Activated T-cell treated with anti-CD3 and anti-CD28 coated beads, Interleukin-2, amount 50 U/mL, for 48 hours (primary cell): ENCODE measurements at regions not wholly inside any gene's neighbourhood (a gene's known extent, or its start where the extent isn't known, plus 50 kb on each side); places are given as distances from the start of the nearest gene placed in this dataset.
"Not testable (repeated sequence)": the region's sequence is repeated elsewhere in the genome, so short reads cannot be mapped to it uniquely, and the experiment has no call there.

Source experiments
- DNase-seq, 2 experiments: peaks; one replicate each; pipeline ENCODE4 v3.0.0-alpha.2; 2020

- DNase-seq, result no peak
These were observed 257.5 kb downstream of the HAPSTR1 start for GRCh38 chr16:9348912-9349311.

DNA sequence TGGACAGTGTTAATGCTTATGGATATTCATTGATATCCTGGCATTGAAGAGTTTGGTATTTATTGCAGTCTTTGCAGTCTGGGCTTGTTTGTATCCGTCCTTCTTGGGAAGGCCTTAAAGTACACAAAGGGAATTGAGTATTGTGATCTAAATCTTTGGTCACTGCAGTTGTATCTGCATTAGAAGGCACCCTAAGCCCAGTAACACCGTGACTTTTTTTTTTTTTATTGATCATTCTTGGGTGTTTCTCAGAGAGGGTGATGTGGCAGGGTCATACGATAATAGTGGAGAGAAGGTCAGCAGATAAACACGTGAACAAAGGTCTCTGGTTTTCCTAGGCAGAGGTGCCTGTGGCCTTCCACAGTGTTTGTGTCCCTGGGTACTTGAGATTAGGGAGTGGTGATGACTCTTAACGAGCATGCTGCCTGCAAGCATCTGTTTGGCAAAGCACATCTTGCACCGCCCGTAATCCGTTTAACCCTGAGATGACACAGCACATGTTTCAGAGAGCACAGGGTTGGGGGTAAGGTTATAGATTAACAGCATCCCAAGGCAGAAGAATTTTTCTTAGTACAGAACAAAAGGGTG lies 258.0 kb downstream of the HAPSTR1 start:
- DNase-seq, result not testable (repeated sequence)

DNA sequence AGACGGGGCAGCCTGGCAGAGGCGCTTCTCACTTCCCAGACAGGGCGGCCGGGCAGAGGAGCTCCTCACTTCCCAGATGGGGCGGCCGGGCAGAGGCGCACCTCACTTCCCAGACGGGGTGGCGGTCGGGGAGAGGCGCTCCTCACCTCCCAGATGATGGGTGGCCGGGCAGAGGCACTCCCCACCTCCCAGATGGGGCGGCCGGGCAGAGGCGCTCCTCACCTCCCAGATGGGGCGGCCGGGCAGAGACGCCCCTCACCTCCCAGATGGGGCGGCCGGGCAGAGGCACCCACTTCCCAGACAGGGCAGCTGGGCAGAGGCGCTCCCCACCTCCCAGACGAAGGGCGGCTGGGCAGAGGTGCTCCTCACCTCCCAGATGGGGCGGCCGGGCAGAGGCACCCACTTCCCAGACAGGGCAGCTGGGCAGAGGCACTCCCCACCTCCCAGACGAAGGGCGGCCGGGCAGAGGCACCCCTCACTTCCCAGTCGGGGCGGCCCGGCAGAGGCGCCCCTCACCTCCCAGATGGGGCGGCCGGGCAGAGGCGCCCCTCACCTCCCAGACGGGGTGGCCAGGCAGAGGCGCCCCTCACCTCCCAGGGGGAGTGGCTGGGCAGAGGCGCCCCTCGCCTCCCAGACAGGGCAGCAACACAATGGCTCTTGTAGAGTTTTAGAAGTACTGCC lies 258.8 kb downstream of the HAPSTR1 start:
- DNase-seq, result not testable (repeated sequence)

- DNase-seq, result no peak
These were observed 260.0 kb downstream of the HAPSTR1 start for GRCh38 chr16:9351440-9351839.

GRCh38 chr16:9351841-9352434 lies 260.5 kb downstream of the HAPSTR1 start:
- no peak for DNase-seq

DNA sequence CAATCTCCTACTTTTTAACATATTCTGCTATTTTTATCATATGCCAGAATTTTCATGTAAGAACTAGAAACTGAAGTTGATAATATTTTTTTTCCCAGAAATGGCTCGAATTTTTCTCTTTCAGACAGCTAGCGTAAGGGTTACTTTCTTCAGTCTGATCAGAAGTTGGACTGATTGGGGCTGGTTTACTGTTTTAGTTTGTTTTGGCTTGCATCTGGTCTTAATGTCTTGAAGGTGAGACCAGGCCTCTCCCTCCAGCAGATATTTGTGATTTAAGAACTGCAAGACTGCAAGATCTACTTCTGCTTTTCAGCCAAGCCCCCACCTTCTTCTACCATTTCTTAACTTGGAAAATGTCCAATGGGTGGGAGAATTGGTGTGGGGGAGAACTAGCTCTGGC lies 266.4 kb downstream of the HAPSTR1 start:
- no peak for DNase-seq

GRCh38 chr16:9360075-9360474 lies 268.6 kb downstream of the HAPSTR1 start:
- DNase-seq, result no peak

DNA sequence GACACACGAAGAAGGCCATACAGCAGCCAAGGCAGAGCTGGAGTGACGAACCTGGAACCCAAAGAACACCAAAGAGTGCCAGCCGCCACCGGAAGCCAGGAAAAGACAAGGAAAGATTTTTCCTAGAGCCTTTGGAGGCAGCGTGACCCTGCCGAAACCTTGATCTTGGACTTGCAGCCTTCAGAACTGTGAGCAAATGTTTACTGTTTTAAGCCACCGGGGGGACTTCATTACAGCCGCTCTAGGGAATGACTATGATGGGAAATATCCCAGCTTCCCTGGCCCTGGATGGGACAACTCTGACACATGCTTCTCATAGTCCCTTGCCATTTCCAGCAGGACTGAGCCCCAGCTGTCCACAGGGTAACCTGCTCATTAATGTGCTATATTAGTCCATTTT lies 270.6 kb downstream of the HAPSTR1 start:
- DNase-seq, result no peak

DNA sequence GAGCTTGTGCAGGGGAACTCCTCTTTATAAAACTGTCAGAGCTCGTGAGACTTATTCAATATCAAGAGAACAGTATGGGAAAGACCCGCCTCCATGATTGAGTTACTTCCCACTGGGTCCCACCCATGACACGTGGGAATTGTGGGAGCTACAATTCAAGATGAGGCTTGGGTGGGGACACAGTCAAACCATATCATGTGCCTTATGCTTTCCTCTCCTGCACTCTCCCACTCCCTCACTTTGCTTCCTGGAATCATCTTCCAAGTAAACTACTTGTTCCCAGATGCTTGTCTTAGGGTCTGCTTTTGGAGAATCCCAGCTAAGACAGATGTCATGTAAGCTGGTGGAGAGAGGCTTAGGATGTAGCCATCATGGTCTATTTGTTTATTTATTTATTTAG lies 271.2 kb downstream of the HAPSTR1 start:
- no peak for DNase-seq

DNA sequence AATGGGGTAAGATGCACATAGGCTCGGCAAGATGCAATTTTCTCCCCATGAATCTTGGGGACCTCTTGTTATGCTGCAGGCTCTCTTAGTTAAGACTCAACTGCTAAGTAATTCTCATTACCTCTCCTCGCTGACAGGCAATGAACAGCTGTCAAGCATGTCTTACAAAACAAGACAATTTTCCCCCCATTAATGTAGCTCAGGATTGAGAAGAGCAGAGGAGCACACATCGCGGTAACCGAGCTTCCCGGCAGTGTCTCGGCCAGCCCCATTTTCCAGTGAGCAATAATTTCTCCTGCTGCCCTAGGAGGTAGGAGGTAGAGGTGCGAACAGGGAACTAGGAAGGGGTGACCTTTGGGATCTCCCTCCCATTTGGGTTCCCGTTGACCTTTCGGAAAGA lies 272.1 kb downstream of the HAPSTR1 start:
- no peak for DNase-seq

DNA sequence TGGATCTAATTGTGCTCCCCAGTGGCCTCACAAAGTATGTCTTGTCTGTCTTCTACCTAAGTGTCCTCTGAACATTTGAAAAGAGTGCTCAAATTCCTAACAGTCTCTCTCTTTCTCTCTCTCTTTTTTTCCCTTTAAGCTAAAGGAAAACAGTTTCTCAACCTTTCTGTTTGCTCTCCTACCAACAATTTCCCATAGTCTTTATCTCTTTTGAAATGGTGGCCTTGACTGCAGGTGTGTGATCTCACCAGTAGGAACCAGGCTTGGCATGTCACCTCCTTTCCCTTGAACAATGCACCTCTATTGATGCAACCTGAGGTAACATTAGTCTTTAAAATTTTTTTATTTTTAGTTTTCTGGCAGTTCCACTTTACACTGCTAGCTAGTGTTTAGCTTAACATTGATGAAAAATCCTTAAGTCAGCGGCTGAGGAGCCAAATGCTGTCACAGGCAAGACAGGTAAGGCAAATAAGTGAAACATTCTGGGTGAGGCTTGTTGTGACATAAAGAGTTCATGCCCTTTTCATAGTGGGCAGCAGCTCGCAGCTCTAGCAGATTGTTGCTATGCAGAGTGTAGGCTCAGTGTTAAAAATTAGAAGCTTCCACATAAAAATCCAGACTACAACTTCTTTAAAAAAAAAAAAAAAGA lies 273.4 kb downstream of the HAPSTR1 start:
- DNase-seq, result no peak

DNA sequence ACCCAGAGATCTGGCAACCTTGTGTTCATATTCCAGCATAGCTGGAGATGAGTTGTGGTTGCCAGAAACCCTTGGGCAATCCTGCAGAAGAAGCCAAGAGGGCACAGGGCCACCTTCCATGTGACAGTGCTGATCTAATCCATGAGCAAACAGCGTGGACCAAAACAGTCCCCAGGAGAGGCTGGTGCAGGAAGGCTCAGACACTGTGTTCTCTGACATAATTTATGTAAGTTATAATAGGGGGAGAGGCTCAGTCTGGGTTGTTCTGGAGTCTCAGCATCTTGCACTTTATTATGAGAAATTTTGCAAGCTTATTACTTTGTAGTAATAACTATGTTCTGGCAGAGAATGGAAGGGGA lies 273.9 kb downstream of the HAPSTR1 start:
- DNase-seq, result no peak

DNA sequence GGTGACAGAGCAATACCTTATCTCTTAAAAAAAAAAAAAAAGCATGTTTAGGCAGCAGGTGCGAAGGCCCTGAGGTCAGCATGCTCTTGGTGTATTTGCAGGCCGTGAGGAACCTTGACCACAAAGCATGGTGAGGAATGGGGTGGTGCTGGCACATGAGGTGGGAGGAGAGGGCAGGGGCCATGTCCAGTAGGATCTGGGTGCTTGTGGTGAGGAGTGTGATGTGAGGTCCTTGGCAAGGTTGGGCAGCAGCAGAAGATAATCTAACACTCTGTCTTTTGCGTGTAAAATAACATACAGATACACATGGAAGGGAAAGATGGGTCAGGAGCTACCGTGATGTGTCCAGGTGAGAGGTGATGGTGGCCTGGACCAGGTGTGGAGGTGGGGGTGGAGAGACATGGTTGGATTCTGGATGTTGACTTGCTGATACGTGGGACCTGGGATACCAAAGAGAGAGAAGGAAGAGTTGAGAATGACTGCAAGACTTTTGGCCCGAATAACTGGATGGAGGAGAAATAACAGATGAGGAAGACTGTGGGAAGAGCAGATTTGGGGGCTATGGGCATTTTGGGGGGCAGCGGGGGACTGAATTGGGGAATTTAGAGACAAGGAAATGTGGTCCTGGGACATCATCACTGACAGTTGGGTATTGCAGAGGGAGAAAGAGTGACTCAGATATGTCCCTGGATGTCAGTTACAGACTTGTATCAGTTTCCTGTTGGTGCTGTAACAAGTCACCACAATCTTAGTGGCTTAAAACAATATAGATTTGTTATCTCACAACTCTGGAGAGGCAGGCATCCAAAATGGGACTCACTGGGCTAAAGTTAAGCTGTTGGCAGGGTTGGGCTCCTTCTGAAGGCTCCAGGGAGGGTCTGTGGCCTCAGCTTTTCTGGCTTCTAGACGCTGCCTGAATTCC lies 274.9 kb downstream of the HAPSTR1 start:
- DNase-seq, result no peak

DNA sequence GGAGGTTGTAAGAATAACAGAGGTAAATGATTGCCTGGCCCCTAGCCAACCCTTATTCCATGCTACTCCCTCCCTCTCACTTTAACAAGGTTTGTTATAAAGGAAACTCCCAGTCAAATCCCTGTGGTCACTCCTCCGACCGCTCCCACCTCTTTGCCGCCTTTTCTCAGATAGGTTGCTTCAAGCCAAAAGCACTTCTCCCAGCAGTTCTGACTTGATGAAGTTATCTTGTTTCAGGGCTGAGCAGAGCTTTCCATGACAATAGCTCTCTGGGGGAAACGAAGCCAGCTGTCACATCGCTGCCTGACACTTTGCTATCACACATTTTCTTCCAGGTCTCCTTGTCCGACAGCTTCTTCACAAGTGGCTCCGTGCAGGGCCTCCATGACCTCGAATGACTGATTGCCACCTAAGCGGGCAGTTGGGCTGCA lies 278.6 kb downstream of the HAPSTR1 start:
- no peak for DNase-seq

GRCh38 chr16:9371713-9372448 lies 280.4 kb downstream of the HAPSTR1 start:
- DNase-seq, result no peak

DNA sequence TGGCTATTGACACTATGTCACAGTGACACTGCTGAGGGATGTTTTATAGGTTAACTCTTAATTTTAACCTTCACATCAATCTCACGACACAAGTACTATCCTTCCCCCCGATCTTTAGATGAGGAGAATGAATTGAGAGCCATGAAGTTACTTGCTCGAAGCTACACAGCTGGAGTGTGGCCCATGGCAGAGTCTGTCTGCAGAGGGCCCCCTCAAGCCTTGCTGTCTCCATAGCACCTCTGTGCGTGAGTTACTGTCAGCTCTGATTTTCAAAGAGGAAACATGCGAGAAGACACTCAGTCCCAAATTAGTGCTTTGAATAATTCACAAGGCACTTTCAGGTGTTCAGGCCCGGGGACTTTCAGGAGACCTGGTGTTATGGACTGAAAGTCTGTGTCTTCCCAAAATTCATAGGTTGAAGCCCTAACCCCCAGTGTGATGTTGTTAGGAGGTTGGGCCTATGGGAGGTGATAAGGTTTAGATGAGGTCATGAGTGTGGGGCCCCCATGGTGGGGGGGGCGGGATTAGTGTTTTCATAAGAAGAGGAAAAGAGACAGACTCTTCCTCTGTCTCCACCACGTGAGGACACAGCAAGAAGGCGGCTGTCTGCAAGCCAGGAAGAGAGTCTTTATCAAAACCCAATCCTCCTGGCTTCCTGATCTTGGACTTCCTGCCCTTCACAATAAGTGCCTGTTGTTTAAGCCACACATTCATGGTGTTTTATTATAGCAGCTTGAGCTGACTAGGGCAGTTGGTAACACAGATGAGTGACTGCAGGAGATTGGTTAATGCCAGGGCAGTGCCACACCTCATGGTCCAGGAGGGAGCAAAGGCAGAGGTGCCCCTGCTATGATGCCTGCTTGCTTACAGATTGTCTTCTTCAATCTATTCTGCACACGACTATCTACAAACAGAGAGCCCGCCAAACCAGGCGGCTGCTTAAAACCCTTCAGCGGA lies 281.8 kb downstream of the HAPSTR1 start:
- no peak for DNase-seq

DNA sequence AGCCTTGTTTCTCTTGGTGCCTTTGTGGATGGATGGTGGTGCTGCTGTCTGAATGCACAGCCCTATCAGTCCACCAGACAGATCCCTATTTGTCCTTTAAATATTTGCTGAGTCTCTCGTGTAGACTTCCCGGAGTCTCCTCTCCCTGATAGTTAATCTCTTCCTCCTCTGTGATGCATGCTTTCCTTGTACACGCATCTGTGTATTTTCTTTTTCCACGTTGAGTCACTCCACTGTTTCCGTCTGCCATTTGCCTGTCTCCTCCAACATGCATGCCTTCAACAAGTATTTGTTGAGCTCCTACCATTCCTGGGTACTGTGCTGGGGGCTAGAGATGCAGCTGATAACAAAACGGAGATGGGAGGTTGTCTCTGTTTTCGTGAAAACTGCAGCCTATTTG lies 282.6 kb downstream of the HAPSTR1 start:
- DNase-seq, result no peak

DNA sequence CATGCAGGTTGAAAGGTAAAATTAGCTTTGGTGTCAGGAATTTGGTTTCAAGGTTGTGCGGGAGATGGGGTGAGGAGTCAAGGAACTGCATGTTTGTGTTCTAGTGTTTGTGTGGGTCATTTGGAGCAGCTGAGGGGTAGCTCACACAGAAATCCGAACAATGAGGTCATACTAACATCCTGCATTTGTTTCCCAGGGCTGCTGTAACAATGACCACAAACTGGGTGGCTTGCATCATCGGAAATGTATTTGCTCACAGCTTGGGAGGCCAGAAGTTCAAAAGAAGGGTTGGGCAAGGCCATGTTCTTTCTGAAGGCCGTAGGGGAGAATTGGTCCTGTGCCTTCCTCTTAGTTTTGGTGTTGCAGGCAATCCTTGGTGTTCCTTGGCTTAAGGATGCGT lies 287.4 kb downstream of the HAPSTR1 start:
- DNase-seq, result no peak

GRCh38 chr16:9380221-9380620 lies 288.8 kb downstream of the HAPSTR1 start:
- no peak for DNase-seq

DNA sequence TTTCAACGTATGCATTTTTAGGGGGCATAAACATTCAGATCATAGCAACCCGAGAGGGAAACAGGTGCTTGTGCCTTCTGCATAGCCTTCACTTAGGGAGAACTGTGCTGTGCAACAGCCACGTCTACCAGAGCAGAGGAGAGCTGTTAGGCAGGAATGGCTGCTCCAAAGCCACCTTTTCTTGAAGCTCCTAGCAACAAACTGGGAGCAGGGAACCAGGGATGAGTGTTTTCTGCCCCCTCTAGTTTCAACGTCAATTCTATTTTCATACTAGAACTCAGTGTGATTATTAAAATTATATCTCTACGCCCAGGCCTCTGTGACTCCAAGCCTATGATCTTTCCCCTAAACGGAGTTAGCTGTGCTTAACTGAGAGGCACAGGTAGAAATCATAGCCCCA lies 290.0 kb downstream of the HAPSTR1 start:
- no peak for DNase-seq

GRCh38 chr16:9381905-9382304 lies 290.5 kb downstream of the HAPSTR1 start:
- DNase-seq, result no peak
